Liver (tissue), 3 donors: ENCODE measurements at regions not wholly inside any gene's neighbourhood (a gene's known extent, or its start where the extent isn't known, plus 50 kb on each side); places are given as distances from the start of the nearest gene placed in this dataset.

Experiments used
- CTCF ChIP-seq: fragments of 150-350 bp; IDR thresholded peaks from 2 replicates; pipeline ENCODE4 v1.5.1; 2017; ENCODE audit warnings: improper control_type of control experiment, low read depth, low read length; ENCODE audit not compliant: missing input control
- EGR1 ChIP-seq, 2 donors: IDR thresholded peaks; 2 replicates each; pipeline ENCODE4 v1.6.1; 2016 to 2018; ENCODE audit warnings: antibody characterized with exemption in 2 of 2, low read depth in 2 of 2
- FOXA1 ChIP-seq: IDR thresholded peaks from 2 replicates; pipeline ENCODE4 v1.6.1; 2016; ENCODE audit warnings: antibody characterized with exemption
- GABPA ChIP-seq, 2 donors: IDR thresholded peaks in 1 of 2; conservative IDR thresholded peaks in 1 of 2; 2 replicates each; pipeline ENCODE4 v1.6.1; 2016; ENCODE audit warnings: antibody characterized with exemption in 2 of 2, mild to moderate bottlenecking in 1 of 2, moderate library complexity in 1 of 2
- HNF4G ChIP-seq: IDR thresholded peaks from 2 replicates; pipeline ENCODE4 v1.6.1; 2016; ENCODE audit warnings: antibody characterized with exemption
- JUND ChIP-seq, 2 donors: IDR thresholded peaks; 2 replicates each; pipeline ENCODE4 v1.6.1; 2016; ENCODE audit warnings: antibody characterized with exemption in 2 of 2
- MAX ChIP-seq: IDR thresholded peaks from 2 replicates; pipeline ENCODE4 v1.6.1; 2016; ENCODE audit warnings: antibody characterized with exemption
- RAD21 ChIP-seq, 2 donors: IDR thresholded peaks; 2 replicates each; pipeline ENCODE4 v1.6.1; 2016; ENCODE audit warnings: antibody characterized with exemption in 2 of 2, mild to moderate bottlenecking in 2 of 2
- REST ChIP-seq: IDR thresholded peaks from 2 replicates; pipeline ENCODE4 v1.6.1; 2016; ENCODE audit warnings: antibody characterized with exemption, mild to moderate bottlenecking
- RXRA ChIP-seq, 2 donors: IDR thresholded peaks; 2 replicates each; pipeline ENCODE4 v1.6.1; 2017 to 2018; ENCODE audit warnings: antibody characterized with exemption in 2 of 2, mild to moderate bottlenecking in 1 of 2
- SP1 ChIP-seq: IDR thresholded peaks from 2 replicates; pipeline ENCODE4 v1.6.1; 2018; ENCODE audit warnings: antibody characterized with exemption, mild to moderate bottlenecking
- TAF1 ChIP-seq: conservative IDR thresholded peaks from 2 replicates; pipeline ENCODE4 v1.6.1; 2016; ENCODE audit warnings: antibody characterized with exemption, mild to moderate bottlenecking
- YY1 ChIP-seq: IDR thresholded peaks from 2 replicates; pipeline ENCODE4 v1.6.1; 2016; ENCODE audit warnings: antibody characterized with exemption, mild to moderate bottlenecking
- ZBTB33 ChIP-seq: IDR thresholded peaks from 2 replicates; pipeline ENCODE4 v1.6.1; 2016; ENCODE audit warnings: antibody characterized with exemption
- donor health status: healthy.
- donor health status: healthy.

GRCh38 chr14:53496668-53497067 lies 343.5 kb upstream of the DDHD1 start:
- TF ChIP-seq CTCF, result no peak
- TF ChIP-seq MAX, result no peak
- no peak for TF ChIP-seq REST
- TF ChIP-seq YY1, result no peak
- TF ChIP-seq FOXA1, result no peak
- TF ChIP-seq ZBTB33, result no peak
- no peak for TF ChIP-seq TAF1
- no peak for TF ChIP-seq EGR1 (IDR thresholded peaks at IDR 0.05; ENCODE audit: low read depth in 2 of 2)
- TF ChIP-seq RAD21 (IDR thresholded peaks at IDR 0.05), result no peak
- TF ChIP-seq JUND (IDR thresholded peaks at IDR 0.05), result no peak
- TF ChIP-seq SP1, result no peak
- TF ChIP-seq RXRA (IDR thresholded peaks at IDR 0.05), result no peak
- no peak for TF ChIP-seq GABPA (IDR thresholded peaks at IDR 0.05 in 1 of 2, conservative IDR thresholded peaks at IDR 0.05 in 1 of 2)
- no peak for TF ChIP-seq HNF4G
